NK-92 treated with Interleukin-12 subunit alpha and Interleukin-12 subunit beta, amount 100 ng/mL, for 24 hours (cell line): ENCODE measurements at regions not wholly inside any gene's neighbourhood (a gene's known extent, or its start where the extent isn't known, plus 50 kb on each side); places are given as distances from the start of the nearest gene placed in this dataset.
"Not testable (repeated sequence)": the region's sequence is repeated elsewhere in the genome, so short reads cannot be mapped to it uniquely, and the experiment has no call there.

Experiments used
- DNase-seq: peaks from one replicate; lab custom pipeline; 2025; lab: John Stamatoyannopoulos, UW

- no peak for DNase-seq
Measured at GRCh38 chr5:118176146-118176545, 812.2 kb downstream of the DTWD2 start.

GRCh38 chr5:118174671-118175070 is 813.7 kb downstream of the DTWD2 start:
- no peak for DNase-seq

- DNase-seq, result no peak
Measured at GRCh38 chr5:118173340-118173739, 815.0 kb downstream of the DTWD2 start.

- DNase-seq, result no peak
Measured at GRCh38 chr5:118165619-118166018, 822.7 kb downstream of the DTWD2 start.

GRCh38 chr5:118156181-118156580 is 832.2 kb downstream of the DTWD2 start:
- no peak for DNase-seq

- no peak for DNase-seq
Measured at GRCh38 chr5:118146824-118147223, 841.5 kb downstream of the DTWD2 start.

- no peak for DNase-seq
Measured at GRCh38 chr5:118144540-118144939, 843.8 kb downstream of the DTWD2 start.

GRCh38 chr5:118139361-118139760 is 849.0 kb downstream of the DTWD2 start:
- no peak for DNase-seq

- no peak for DNase-seq
Measured at GRCh38 chr5:118126159-118126558, 862.2 kb downstream of the DTWD2 start.

- no peak for DNase-seq
Measured at GRCh38 chr5:118125687-118126086, 862.7 kb downstream of the DTWD2 start.

GRCh38 chr5:118121258-118121657 is 867.1 kb downstream of the DTWD2 start:
- no peak for DNase-seq

GRCh38 chr5:118115791-118116190 is 872.6 kb downstream of the DTWD2 start:
- no peak for DNase-seq

GRCh38 chr5:118111956-118112355 is 876.4 kb downstream of the DTWD2 start:
- DNase-seq, result no peak

- not testable (repeated sequence) for DNase-seq
Measured at GRCh38 chr5:118107246-118107645, 881.1 kb downstream of the DTWD2 start.

- no peak for DNase-seq
Measured at GRCh38 chr5:118098716-118099115, 889.6 kb downstream of the DTWD2 start.

- DNase-seq, result no peak
Measured at GRCh38 chr5:118095115-118095514, 893.2 kb downstream of the DTWD2 start.

GRCh38 chr5:118088448-118088847 is 899.9 kb downstream of the DTWD2 start:
- DNase-seq, result no peak

- DNase-seq, result no peak
Measured at GRCh38 chr5:118076490-118076889, 911.9 kb downstream of the DTWD2 start.

GRCh38 chr5:118070041-118070440 is 918.3 kb downstream of the DTWD2 start:
- no peak for DNase-seq

GRCh38 chr5:118069452-118069851 is 918.9 kb downstream of the DTWD2 start:
- no peak for DNase-seq

GRCh38 chr5:118068886-118069285 is 919.5 kb downstream of the DTWD2 start:
- no peak for DNase-seq

GRCh38 chr5:118063836-118064235 is 924.5 kb downstream of the DTWD2 start:
- not testable (repeated sequence) for DNase-seq

- no peak for DNase-seq
Measured at GRCh38 chr5:118060833-118061232, 927.5 kb downstream of the DTWD2 start.

GRCh38 chr5:118052503-118052902 is 935.8 kb downstream of the DTWD2 start:
- no peak for DNase-seq

GRCh38 chr5:118044169-118044568 is 944.2 kb downstream of the DTWD2 start:
- DNase-seq, result no peak
